B cell (primary cell): ENCODE measurements at regions not wholly inside any gene's neighbourhood (a gene's known extent, or its start where the extent isn't known, plus 50 kb on each side); places are given as distances from the start of the nearest gene placed in this dataset.

Experiments
- ATAC-seq: fragments of 200-7000 bp; cut with Tn5 transposase; one replicate; pipeline ENCODE4 v1.10.0; 2021; ENCODE audit warnings: low read depth, mild to moderate bottlenecking, moderate number of reproducible peaks, moderate library complexity
- CTCF ChIA-PET: fragments of 350-600 bp; sonication (Branson Sonifier 250); formaldehyde crosslinking; loops from one replicate; lab custom pipeline; 2021; ENCODE audit warnings: antibody characterized with exemption, inconsistent platforms; lab: Charles Lee
- POLR2A ChIA-PET: fragments of 350-600 bp; sonication (Branson Sonifier 250); formaldehyde crosslinking; loops from one replicate; lab custom pipeline; 2021; ENCODE audit warnings: antibody characterized with exemption; lab: Charles Lee
- DNase-seq: peaks from one replicate; pipeline ENCODE4 v3.0.0; 2013
- H2AFZ ChIP-seq: 2 replicates; pipeline ENCODE4 v1.6.1; 2012; ENCODE audit warnings: mild to moderate bottlenecking, low read depth, low read length; ENCODE audit not compliant: insufficient read depth, poor library complexity, severe bottlenecking
- H3K27ac ChIP-seq, 2 donors: 1 replicate in 1 of 2; 2 replicates in 1 of 2; pipeline ENCODE4 v1.5.1; 2012 to 2013; ENCODE audit warnings: low read length in 2 of 2, mild to moderate bottlenecking in 2 of 2, moderate library complexity in 1 of 2
- H3K27me3 ChIP-seq, 4 experiments: fragments of 200-600 bp in 1 of 4; sonication (generic) in 1 of 4; replicated peaks in 1 of 4; 1 replicate in 2 of 4; 2 replicates in 2 of 4; pipeline versions ENCODE4 v1.6.1 to v1.7.0; 2013 to 2016; ENCODE audit warnings: low read length in 3 of 4, mild to moderate bottlenecking in 2 of 4, mixed read lengths in 1 of 4, moderate library complexity in 1 of 4; ENCODE audit not compliant: insufficient read depth in 4 of 4, control insufficient read depth in 3 of 4; ENCODE audit errors: control extremely low read depth in 1 of 4
- H3K36me3 ChIP-seq, 2 experiments: replicated peaks in 1 of 2; 1 replicate in 1 of 2; 2 replicates in 1 of 2; pipeline versions ENCODE4 v1.6.1 to v1.7.1; 2013; ENCODE audit warnings: low read length in 1 of 2; ENCODE audit not compliant: insufficient read depth in 2 of 2, control insufficient read depth in 1 of 2; ENCODE audit errors: control extremely low read depth in 1 of 2, extremely low read depth in 1 of 2
- H3K4me1 ChIP-seq, 2 donors: fragments of 200-600 bp in 1 of 2; sonication (generic) in 1 of 2; 1 replicate in 1 of 2; 2 replicates in 1 of 2; pipeline versions ENCODE4 v1.5.1 to v1.6.1; 2013 to 2017; ENCODE audit warnings: low read length in 2 of 2; ENCODE audit not compliant: control insufficient read depth in 2 of 2, insufficient read depth in 2 of 2
- H3K4me2 ChIP-seq: replicated peaks from 2 replicates; pipeline ENCODE3; 2012; ENCODE audit warnings: mild to moderate bottlenecking, low read depth, low read length; ENCODE audit not compliant: poor library complexity, severe bottlenecking
- H3K4me3 ChIP-seq, 5 experiments: fragments of 200-600 bp in 1 of 5; sonication (generic) in 1 of 5; 1 replicate in 3 of 5; 2 replicates in 2 of 5; pipeline versions ENCODE4 v1.5.1 to v1.7.0; 2011 to 2016; ENCODE audit warnings: low read length in 4 of 5, mild to moderate bottlenecking in 4 of 5, low read depth in 2 of 5, control low read depth in 1 of 5, moderate library complexity in 1 of 5; ENCODE audit not compliant: insufficient read depth in 1 of 5; ENCODE audit errors: control extremely low read depth in 1 of 5, extremely low read depth in 1 of 5
- H3K79me2 ChIP-seq: fragments of 200-600 bp; sonication (generic); one replicate; pipeline ENCODE4 v1.6.0; 2016; ENCODE audit warnings: low read length; ENCODE audit not compliant: control insufficient read depth, insufficient read depth
- H3K9ac ChIP-seq: fragments of 200-600 bp; sonication (generic); 2 replicates; pipeline ENCODE4 v1.6.1; 2017; ENCODE audit warnings: mild to moderate bottlenecking, low read length, moderate library complexity
- H3K9me3 ChIP-seq, 3 donors: one replicate each; pipeline versions ENCODE4 v1.6.1 to v1.7.1; 2013; ENCODE audit warnings: low read length in 2 of 3; ENCODE audit not compliant: control insufficient read depth in 2 of 3, insufficient read depth in 1 of 3; ENCODE audit errors: control extremely low read depth in 1 of 3
- H4K20me1 ChIP-seq: 2 replicates; pipeline ENCODE4 v1.6.0; 2012; ENCODE audit warnings: mild to moderate bottlenecking, low read length; ENCODE audit not compliant: insufficient read depth, control insufficient read depth, poor library complexity, severe bottlenecking
- H3K27ac Mint-ChIP-seq: one replicate; pipeline ENCODE4 v1.8.0; 2021; ENCODE audit warnings: mixed read lengths
- H3K27me3 Mint-ChIP-seq: one replicate; pipeline ENCODE4 v1.8.0; 2021; ENCODE audit warnings: mixed read lengths
- H3K4me1 Mint-ChIP-seq: one replicate; pipeline ENCODE4 v1.8.0; 2021; ENCODE audit warnings: mixed read lengths
- H3K4me3 Mint-ChIP-seq: one replicate; pipeline ENCODE4 v1.8.0; 2021; ENCODE audit warnings: mixed read lengths
- H3K9me3 Mint-ChIP-seq: one replicate; pipeline ENCODE4 v1.8.0; 2022; ENCODE audit warnings: mixed read lengths; ENCODE audit not compliant: insufficient read depth
- CTCF ChIP-seq: fragments of 200-600 bp; IDR thresholded peaks from one replicate; pipeline ENCODE4 v1.8.0; 2022; ENCODE audit warnings: antibody characterized with exemption, mild to moderate bottlenecking
- EZH2 ChIP-seq: IDR thresholded peaks from 2 replicates; pipeline ENCODE4 v1.6.1; 2012; ENCODE audit warnings: borderline replicate concordance, low read depth, mild to moderate bottlenecking, moderate library complexity, low read length; ENCODE audit not compliant: insufficient read depth, poor library complexity, severe bottlenecking
- WGBS: methylation state at CpG from one replicate; pipeline ENCODE4 v1.1.5; 2013; ENCODE audit warnings: missing lambda C conversion rate; ENCODE audit not compliant: insufficient coverage; 5-methylcytosine and 5-hydroxymethylcytosine counted together
- intact Hi-C: fragments of 100-400 bp; cut with micrococcal nuclease; formaldehyde crosslinking; loops from one replicate; pipeline ENCODE4 v1.10.0; 2022

GRCh38 chr13:73903561-73903960 lies 230.6 kb downstream of the KLF12 start:
- Histone ChIP-seq H3K27ac (no peak overlapping the region), H3K9ac (no peak overlapping the region), H3K9me3 (no peaks in the 10 kb centered on the region), H3K4me1 (peaks cover 5 to 17% of the 10 kb centered on the region in 2 donors), H3K36me3 (peaks cover 0 to 1% of the 10 kb centered on the region in 2 experiments), H4K20me1 (peaks cover 12% of the 10 kb centered on the region), H3K27me3 (no peaks in the 10 kb centered on the region), H2AFZ (no peak overlapping the region), H3K4me2 (no peak overlapping the region), H3K4me3 (no peak overlapping the region), H3K79me2 (peaks cover 21% of the 10 kb centered on the region)
- no peak overlapping the region for H3K27ac Mint-ChIP-seq
- no peaks in the 10 kb centered on the region for H3K27me3 Mint-ChIP-seq
- 100% methylated on average over 4 of the region's 7 CpGs for WGBS
- intact Hi-C loops, result loop anchor here (5.0 kb wide), 1 partner anchor 36 kb away; no protein-coding TSS in a partner anchor
- ATAC-seq (no peak), DNase-seq (no peak)
- ChIA-PET CTCF (interaction anchor here (1.6 kb wide), 1 partner anchor 16 kb away, joined by 3 read pairs; no protein-coding TSS in a partner anchor), POLR2A (no interaction called here)
- peaks cover 39% of the 10 kb centered on the region for H3K4me1 Mint-ChIP-seq
- H3K4me3 Mint-ChIP-seq, result no peak overlapping the region
- no peaks in the 10 kb centered on the region for H3K9me3 Mint-ChIP-seq
- TF ChIP-seq CTCF (no peak), EZH2 (no peak)

DNA sequence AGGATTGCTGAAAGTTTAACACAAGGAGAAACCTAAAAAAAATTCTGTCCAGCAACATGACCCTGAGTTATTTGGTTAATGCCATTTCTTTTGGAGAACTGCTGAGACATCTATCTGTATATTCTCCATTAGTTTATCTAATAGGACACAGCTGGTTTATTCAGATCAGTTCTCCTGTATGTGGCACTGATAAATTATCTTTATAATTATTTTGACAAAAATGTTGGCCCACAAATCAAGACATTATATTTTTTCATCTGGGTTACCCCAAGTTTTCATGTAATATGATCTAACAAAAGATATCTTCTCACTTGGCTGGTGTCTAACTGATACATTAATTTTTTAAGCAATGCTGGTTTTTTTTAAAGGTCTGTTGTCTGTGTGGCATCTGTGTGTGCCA lies 231.4 kb downstream of the KLF12 start:
- no peak overlapping the region for H3K27ac ChIP-seq
- H3K9me3 ChIP-seq, result no peaks in the 10 kb centered on the region
- Mint-ChIP-seq H3K4me3 (no peak overlapping the region), H3K9me3 (no peaks in the 10 kb centered on the region), H3K27me3 (no peaks in the 10 kb centered on the region), H3K27ac (no peak overlapping the region), H3K4me1 (peaks cover 46% of the 10 kb centered on the region)
- no peak for ATAC-seq
- H2AFZ ChIP-seq, result no peak overlapping the region
- no peak overlapping the region for H3K4me2 ChIP-seq
- ChIA-PET CTCF (interaction anchor here (1.6 kb wide), 1 partner anchor 17 kb away, joined by 3 read pairs; no protein-coding TSS in a partner anchor), POLR2A (no interaction called here)
- H4K20me1 ChIP-seq, result peaks cover 17% of the 10 kb centered on the region
- intact Hi-C loops, result loop anchor here (5.0 kb wide), 1 partner anchor 36 kb away; no protein-coding TSS in a partner anchor
- H3K4me1 ChIP-seq, result peaks cover 7 to 21% of the 10 kb centered on the region in 2 donors
- H3K9ac ChIP-seq, result no peak overlapping the region
- H3K4me3 ChIP-seq, result no peak overlapping the region
- TF ChIP-seq EZH2 (no peak), CTCF (no peak)
- DNase-seq, result no peak
- peaks cover 0 to 1% of the 10 kb centered on the region in 2 experiments for H3K36me3 ChIP-seq
- H3K27me3 ChIP-seq, result no peaks in the 10 kb centered on the region
- peaks cover 18% of the 10 kb centered on the region for H3K79me2 ChIP-seq
